ENCODE measurements at regions not wholly inside any gene's neighbourhood (a gene's known extent, or its start where the extent isn't known, plus 50 kb on each side); places are given as distances from the start of the nearest gene placed in this dataset.

GRCh38 chr10:130756651-130757050 lies 554.9 kb downstream of the TCERG1L start:
- no peak for DNase-seq (ENCODE audit: low read depth in 2 of 3, low spot score in 1 of 3)

GRCh38 chr10:130757271-130757670 lies 554.2 kb downstream of the TCERG1L start:
- DNase-seq (ENCODE audit: low read depth in 2 of 3, low spot score in 1 of 3), result no peak

GRCh38 chr10:130757821-130758489 lies 553.6 kb downstream of the TCERG1L start:
- no peak for DNase-seq (ENCODE audit: low read depth in 2 of 3, low spot score in 1 of 3)

- no peak for DNase-seq (ENCODE audit: low read depth in 2 of 3, low spot score in 1 of 3)
These were observed 553.0 kb downstream of the TCERG1L start for GRCh38 chr10:130758529-130758928.

- DNase-seq (ENCODE audit: low read depth in 2 of 3, low spot score in 1 of 3), result no peak
These were observed 550.4 kb downstream of the TCERG1L start for GRCh38 chr10:130761032-130761575.

- DNase-seq (ENCODE audit: low read depth in 2 of 3, low spot score in 1 of 3), result no peak
These were observed 549.7 kb downstream of the TCERG1L start for GRCh38 chr10:130761788-130762301.

GRCh38 chr10:130762491-130762890 lies 549.0 kb downstream of the TCERG1L start:
- DNase-seq (ENCODE audit: low read depth in 2 of 3, low spot score in 1 of 3), result no peak

- DNase-seq (ENCODE audit: low read depth in 2 of 3, low spot score in 1 of 3), result no peak
These were observed 548.5 kb downstream of the TCERG1L start for GRCh38 chr10:130763071-130763470.

GRCh38 chr10:130763491-130763890 lies 548.0 kb downstream of the TCERG1L start:
- DNase-seq (ENCODE audit: low read depth in 2 of 3, low spot score in 1 of 3), result no peak

- DNase-seq (ENCODE audit: low read depth in 2 of 3, low spot score in 1 of 3), result no peak
These were observed 546.9 kb downstream of the TCERG1L start for GRCh38 chr10:130764651-130765050.

GRCh38 chr10:130766071-130766470 lies 545.5 kb downstream of the TCERG1L start:
- DNase-seq (ENCODE audit: low read depth in 2 of 3, low spot score in 1 of 3), result no peak

GRCh38 chr10:130767116-130767730 lies 544.3 kb downstream of the TCERG1L start:
- DNase-seq (ENCODE audit: low read depth in 2 of 3, low spot score in 1 of 3), result no peak

GRCh38 chr10:130769146-130770017 lies 542.1 kb downstream of the TCERG1L start:
- DNase-seq (ENCODE audit: low read depth in 2 of 3, low spot score in 1 of 3), result no peak

- DNase-seq (ENCODE audit: low read depth in 2 of 3, low spot score in 1 of 3), result no peak
These were observed 541.4 kb downstream of the TCERG1L start for GRCh38 chr10:130770018-130770630.

GRCh38 chr10:130771491-130771946 lies 540.0 kb downstream of the TCERG1L start:
- DNase-seq (ENCODE audit: low read depth in 2 of 3, low spot score in 1 of 3), result no peak

GRCh38 chr10:130772056-130772455 lies 539.5 kb downstream of the TCERG1L start:
- DNase-seq (ENCODE audit: low read depth in 2 of 3, low spot score in 1 of 3), result no peak

- no peak for DNase-seq (ENCODE audit: low read depth in 2 of 3, low spot score in 1 of 3)
These were observed 538.8 kb downstream of the TCERG1L start for GRCh38 chr10:130772676-130773075.

GRCh38 chr10:130773941-130774340 lies 537.6 kb downstream of the TCERG1L start:
- no peak for DNase-seq (ENCODE audit: low read depth in 2 of 3, low spot score in 1 of 3)

GRCh38 chr10:130774871-130775270 lies 536.6 kb downstream of the TCERG1L start:
- no peak for DNase-seq (ENCODE audit: low read depth in 2 of 3, low spot score in 1 of 3)

GRCh38 chr10:130775311-130775710 lies 536.2 kb downstream of the TCERG1L start:
- no peak for DNase-seq (ENCODE audit: low read depth in 2 of 3, low spot score in 1 of 3)

GRCh38 chr10:130776724-130777123 lies 534.8 kb downstream of the TCERG1L start:
- no peak for DNase-seq (ENCODE audit: low read depth in 2 of 3, low spot score in 1 of 3)

Measured in stimulated activated CD4-positive, alpha-beta T cell treated with anti-CD3 and anti-CD28 coated beads, Interleukin-12 subunit alpha, Interleukin-12 subunit beta, amount 100 ng/mL, for 48 hours (primary cell).